Effector memory CD8-positive, alpha-beta T cell (primary cell): ENCODE measurements at regions not wholly inside any gene's neighbourhood (a gene's known extent, or its start where the extent isn't known, plus 50 kb on each side); places are given as distances from the start of the nearest gene placed in this dataset.

Source experiments
- ATAC-seq: fragments of 150-1000 bp; cut with Tn5 transposase; replicated peaks from 2 replicates; pipeline ENCODE4 v1.10.0; 2021; ENCODE audit warnings: mild to moderate bottlenecking, moderate library complexity
- DNase-seq, 3 experiments: peaks; one replicate each; pipeline ENCODE4 v3.0.0; 2021
- H3K27ac Mint-ChIP-seq, 2 donors: one replicate each; pipeline ENCODE4 v1.8.0; 2022; ENCODE audit warnings: mild to moderate bottlenecking in 2 of 2, mixed read lengths in 2 of 2, moderate library complexity in 2 of 2
- H3K27me3 Mint-ChIP-seq, 2 donors: one replicate each; pipeline ENCODE4 v1.8.0; 2022; ENCODE audit warnings: mixed read lengths in 2 of 2
- H3K36me3 Mint-ChIP-seq: one replicate; pipeline ENCODE4 v1.8.0; 2022; ENCODE audit warnings: mild to moderate bottlenecking, moderate library complexity, mixed read lengths; ENCODE audit not compliant: insufficient read depth
- H3K4me1 Mint-ChIP-seq, 2 donors: one replicate each; pipeline ENCODE4 v1.8.0; 2022; ENCODE audit warnings: low read depth in 2 of 2, mixed read lengths in 2 of 2
- H3K4me3 Mint-ChIP-seq, 2 donors: one replicate each; pipeline ENCODE4 v1.8.0; 2022; ENCODE audit warnings: mild to moderate bottlenecking in 2 of 2, mixed read lengths in 2 of 2, moderate library complexity in 2 of 2
- H3K9me3 Mint-ChIP-seq, 2 donors: one replicate each; pipeline ENCODE4 v1.8.0; 2022; ENCODE audit warnings: mixed read lengths in 2 of 2

GRCh38 chr4:100754751-100755150, 236.9 kb upstream of the EMCN start:
- H3K4me1 Mint-ChIP-seq: no peaks in the 10 kb centered on the region
- H3K27ac Mint-ChIP-seq: no peak overlapping the region
- DNase-seq (no peak), ATAC-seq (no peak)
- H3K9me3 Mint-ChIP-seq: peaks cover 0 to 2% of the 10 kb centered on the region in 2 donors
- no peaks in the 10 kb centered on the region for H3K36me3 Mint-ChIP-seq
- no peak overlapping the region for H3K4me3 Mint-ChIP-seq
- peaks cover 0 to 9% of the 10 kb centered on the region in 2 donors for H3K27me3 Mint-ChIP-seq

GRCh38 chr4:100746141-100746739, 228.4 kb upstream of the EMCN start:
- ATAC-seq: no peak
- H3K36me3 Mint-ChIP-seq: no peaks in the 10 kb centered on the region
- no peaks in the 10 kb centered on the region for H3K4me1 Mint-ChIP-seq
- no peak overlapping the region for H3K27ac Mint-ChIP-seq
- H3K4me3 Mint-ChIP-seq: no peak overlapping the region
- no peaks in the 10 kb centered on the region for H3K27me3 Mint-ChIP-seq
- H3K9me3 Mint-ChIP-seq: no peaks in the 10 kb centered on the region
- DNase-seq: no peak

- ATAC-seq: no peak
- no peak overlapping the region for H3K4me3 Mint-ChIP-seq
- H3K27me3 Mint-ChIP-seq: no peaks in the 10 kb centered on the region
These were observed 224.2 kb upstream of the EMCN start for GRCh38 chr4:100742045-100742444.

GRCh38 chr4:100739426-100739825, 221.6 kb upstream of the EMCN start:
- no peak for DNase-seq
- Mint-ChIP-seq H3K27me3 (no peaks in the 10 kb centered on the region), H3K36me3 (no peaks in the 10 kb centered on the region), H3K4me1 (no peaks in the 10 kb centered on the region), H3K9me3 (no peaks in the 10 kb centered on the region), H3K4me3 (no peak overlapping the region), H3K27ac (no peak overlapping the region)
- ATAC-seq: no peak

More at GRCh38 chr4:100742045-100742444, 224.2 kb upstream of the EMCN start:
- no peak for DNase-seq
- Mint-ChIP-seq H3K4me1 (no peaks in the 10 kb centered on the region), H3K36me3 (no peaks in the 10 kb centered on the region), H3K9me3 (no peaks in the 10 kb centered on the region), H3K27ac (no peak overlapping the region)

- H3K27me3 Mint-ChIP-seq: no peaks in the 10 kb centered on the region
- no peak for DNase-seq
- no peak overlapping the region for H3K4me3 Mint-ChIP-seq
- H3K9me3 Mint-ChIP-seq: peaks cover 0 to 7% of the 10 kb centered on the region in 2 donors
- H3K4me1 Mint-ChIP-seq: no peaks in the 10 kb centered on the region
- no peaks in the 10 kb centered on the region for H3K36me3 Mint-ChIP-seq
- no peak for ATAC-seq
- no peak overlapping the region for H3K27ac Mint-ChIP-seq
These were observed 220.7 kb upstream of the EMCN start for GRCh38 chr4:100738196-100739165.

GRCh38 chr4:100736641-100737451, 219.0 kb upstream of the EMCN start:
- H3K36me3 Mint-ChIP-seq: no peaks in the 10 kb centered on the region
- no peak overlapping the region for H3K27ac Mint-ChIP-seq
- DNase-seq (no peak), ATAC-seq (no peak)
- H3K27me3 Mint-ChIP-seq: no peaks in the 10 kb centered on the region
- no peaks in the 10 kb centered on the region for H3K4me1 Mint-ChIP-seq
- no peak overlapping the region for H3K4me3 Mint-ChIP-seq
- H3K9me3 Mint-ChIP-seq: peaks cover 0 to 7% of the 10 kb centered on the region in 2 donors

- H3K4me3 Mint-ChIP-seq: no peak overlapping the region
These were observed 211.0 kb upstream of the EMCN start for GRCh38 chr4:100728861-100729260.

GRCh38 chr4:100722866-100723459, 205.1 kb upstream of the EMCN start:
- no peak for DNase-seq
- Mint-ChIP-seq H3K9me3 (no peaks in the 10 kb centered on the region), H3K27me3 (peaks cover 37 to 44% of the 10 kb centered on the region in 2 donors), H3K4me3 (no peak overlapping the region), H3K4me1 (no peaks in the 10 kb centered on the region), H3K36me3 (no peaks in the 10 kb centered on the region), H3K27ac (no peak overlapping the region)
- ATAC-seq: no peak

More at GRCh38 chr4:100728861-100729260, 211.0 kb upstream of the EMCN start:
- no peak for ATAC-seq
- H3K27ac Mint-ChIP-seq: no peak overlapping the region
- H3K4me1 Mint-ChIP-seq: no peaks in the 10 kb centered on the region
- H3K9me3 Mint-ChIP-seq: peaks cover 0 to 4% of the 10 kb centered on the region in 2 donors
- H3K27me3 Mint-ChIP-seq: peaks cover 0 to 6% of the 10 kb centered on the region in 2 donors
- no peaks in the 10 kb centered on the region for H3K36me3 Mint-ChIP-seq
- DNase-seq: no peak

GRCh38 chr4:100722133-100722532, 204.3 kb upstream of the EMCN start:
- H3K4me3 Mint-ChIP-seq: no peak overlapping the region
- H3K9me3 Mint-ChIP-seq: no peaks in the 10 kb centered on the region
- ATAC-seq (no peak), DNase-seq (no peak)
- H3K4me1 Mint-ChIP-seq: no peaks in the 10 kb centered on the region
- H3K27ac Mint-ChIP-seq: no peak overlapping the region
- H3K36me3 Mint-ChIP-seq: no peaks in the 10 kb centered on the region
- peaks cover 37 to 44% of the 10 kb centered on the region in 2 donors for H3K27me3 Mint-ChIP-seq

GRCh38 chr4:100721490-100721889, 203.7 kb upstream of the EMCN start:
- Mint-ChIP-seq H3K27me3 (peaks cover 37 to 44% of the 10 kb centered on the region in 2 donors), H3K4me3 (no peak overlapping the region), H3K36me3 (no peaks in the 10 kb centered on the region), H3K4me1 (no peaks in the 10 kb centered on the region), H3K9me3 (no peaks in the 10 kb centered on the region), H3K27ac (no peak overlapping the region)
- DNase-seq (no peak), ATAC-seq (no peak)

- DNase-seq (no peak), ATAC-seq (no peak)
- no peak overlapping the region for H3K27ac Mint-ChIP-seq
- no peaks in the 10 kb centered on the region for H3K4me1 Mint-ChIP-seq
- peaks cover 37 to 44% of the 10 kb centered on the region in 2 donors for H3K27me3 Mint-ChIP-seq
- no peaks in the 10 kb centered on the region for H3K36me3 Mint-ChIP-seq
- H3K4me3 Mint-ChIP-seq: no peak overlapping the region
- no peaks in the 10 kb centered on the region for H3K9me3 Mint-ChIP-seq
These were observed 203.3 kb upstream of the EMCN start for GRCh38 chr4:100721077-100721476.

GRCh38 chr4:100716416-100716815, 198.6 kb upstream of the EMCN start:
- Mint-ChIP-seq H3K4me3 (no peak overlapping the region), H3K36me3 (no peaks in the 10 kb centered on the region), H3K27me3 (peaks cover 18 to 20% of the 10 kb centered on the region in 2 donors), H3K4me1 (no peaks in the 10 kb centered on the region), H3K27ac (no peak overlapping the region), H3K9me3 (peaks cover 0 to 2% of the 10 kb centered on the region in 2 donors)
- DNase-seq: no peak
- ATAC-seq: no peak

GRCh38 chr4:100708776-100709175, 191.0 kb upstream of the EMCN start:
- Mint-ChIP-seq H3K9me3 (peaks cover 0 to 2% of the 10 kb centered on the region in 2 donors), H3K27me3 (no peaks in the 10 kb centered on the region), H3K27ac (no peak overlapping the region), H3K36me3 (no peaks in the 10 kb centered on the region), H3K4me3 (no peak overlapping the region), H3K4me1 (no peaks in the 10 kb centered on the region)
- ATAC-seq (no peak), DNase-seq (no peak)
